H9 (cell line): ENCODE measurements at regions not wholly inside any gene's neighbourhood (a gene's known extent, or its start where the extent isn't known, plus 50 kb on each side); places are given as distances from the start of the nearest gene placed in this dataset.

Source experiments
- DNase-seq: peaks from one replicate; pipeline ENCODE4 v3.0.0-alpha.2; 2017
- H2AFZ ChIP-seq: one replicate; pipeline ENCODE4 v1.6.1; 2013; ENCODE audit warnings: mild to moderate bottlenecking, low read length, control low read depth, moderate library complexity
- H2AK5ac ChIP-seq: 2 replicates; pipeline ENCODE4 v1.6.1; 2013; ENCODE audit warnings: low read length, control low read depth, mixed read lengths; ENCODE audit not compliant: insufficient read length
- H2BK120ac ChIP-seq: one replicate; pipeline ENCODE4 v1.6.1; 2013; ENCODE audit warnings: low read depth, mild to moderate bottlenecking, low read length, control low read depth, inconsistent platforms; ENCODE audit not compliant: poor library complexity, severe bottlenecking
- H2BK12ac ChIP-seq: 2 replicates; pipeline ENCODE4 v1.6.1; 2013; ENCODE audit warnings: low read length, control low read depth, mixed read lengths, low read depth; ENCODE audit not compliant: insufficient read length
- H2BK15ac ChIP-seq: 2 replicates; pipeline ENCODE4 v1.6.1; 2013; ENCODE audit warnings: low read depth, low read length, control low read depth
- H2BK20ac ChIP-seq: one replicate; pipeline ENCODE4 v1.6.1; 2013; ENCODE audit warnings: low read depth, mild to moderate bottlenecking, low read length, control low read depth, inconsistent platforms; ENCODE audit not compliant: poor library complexity, severe bottlenecking
- H2BK5ac ChIP-seq: 2 replicates; pipeline ENCODE4 v1.6.1; 2013; ENCODE audit warnings: low read length, control low read depth, mixed read lengths; ENCODE audit not compliant: insufficient read length
- H3K14ac ChIP-seq: 2 replicates; pipeline ENCODE4 v1.6.1; 2013; ENCODE audit warnings: low read length, control low read depth; ENCODE audit not compliant: insufficient read depth
- H3K18ac ChIP-seq: 2 replicates; pipeline ENCODE4 v1.6.1; 2013; ENCODE audit warnings: low read depth, mild to moderate bottlenecking, mixed read lengths, low read length, control low read depth; ENCODE audit not compliant: insufficient read length
- H3K23ac ChIP-seq: 2 replicates; pipeline ENCODE4 v1.6.1; 2013; ENCODE audit warnings: low read length, control low read depth, mixed read lengths, low read depth; ENCODE audit not compliant: insufficient read length
- H3K23me2 ChIP-seq: 2 replicates; pipeline ENCODE4 v1.6.1; 2013; ENCODE audit warnings: low read depth, mild to moderate bottlenecking, mixed read lengths, low read length, control low read depth; ENCODE audit not compliant: insufficient read length, poor library complexity, severe bottlenecking
- H3K27ac ChIP-seq: 2 replicates; pipeline ENCODE4 v1.5.1; 2013; ENCODE audit warnings: low read length, control low read depth, mixed read lengths, low read depth; ENCODE audit not compliant: insufficient read length
- H3K27me3 ChIP-seq: 2 replicates; pipeline ENCODE4 v1.6.1; 2013; ENCODE audit warnings: low read length, control low read depth, inconsistent platforms; ENCODE audit not compliant: insufficient read depth
- H3K4ac ChIP-seq: 2 replicates; pipeline ENCODE4 v1.6.1; 2013; ENCODE audit warnings: low read depth, mild to moderate bottlenecking, control low read depth, inconsistent platforms, low read length, moderate library complexity
- H3K4me1 ChIP-seq: 2 replicates; pipeline ENCODE4 v1.6.1; 2013; ENCODE audit warnings: low read length, control low read depth, inconsistent platforms; ENCODE audit not compliant: insufficient read depth
- H3K4me2 ChIP-seq: 2 replicates; pipeline ENCODE4 v1.6.1; 2013; ENCODE audit warnings: low read length, control low read depth, mixed read lengths; ENCODE audit not compliant: insufficient read length, insufficient read depth
- H3K56ac ChIP-seq: 2 replicates; pipeline ENCODE4 v1.6.1; 2013; ENCODE audit warnings: low read depth, mild to moderate bottlenecking, mixed read lengths, low read length, control low read depth; ENCODE audit not compliant: insufficient read length
- H3K79me1 ChIP-seq: 2 replicates; pipeline ENCODE4 v1.6.1; 2013; ENCODE audit warnings: low read depth, mild to moderate bottlenecking, moderate library complexity, low read length, control low read depth, inconsistent platforms; ENCODE audit not compliant: insufficient read depth, poor library complexity, severe bottlenecking
- H3K79me2 ChIP-seq: 2 replicates; pipeline ENCODE4 v1.6.1; 2013; ENCODE audit warnings: low read length, control low read depth, inconsistent platforms; ENCODE audit not compliant: insufficient read depth
- H3K9ac ChIP-seq: 2 replicates; pipeline ENCODE4 v1.6.1; 2013; ENCODE audit warnings: low read length, control low read depth, mixed read lengths; ENCODE audit not compliant: insufficient read length; ENCODE audit errors: extremely low read depth
- H3K9me3 ChIP-seq: one replicate; pipeline ENCODE4 v1.6.1; 2013; ENCODE audit warnings: low read depth, low read length, inconsistent platforms; ENCODE audit not compliant: control insufficient read depth
- H3T11ph ChIP-seq: one replicate; pipeline ENCODE4 v1.6.1; 2013; ENCODE audit warnings: mild to moderate bottlenecking, low read length, control low read depth, inconsistent platforms
- H4K20me1 ChIP-seq: one replicate; pipeline ENCODE4 v1.6.1; 2013; ENCODE audit not compliant: control insufficient read depth, insufficient read length, insufficient read depth
- H4K5ac ChIP-seq: 2 replicates; pipeline ENCODE4 v1.6.1; 2013; ENCODE audit warnings: low read depth, mild to moderate bottlenecking, mixed read lengths, low read length, control low read depth; ENCODE audit not compliant: insufficient read length
- H4K8ac ChIP-seq: replicated peaks from 2 replicates; pipeline ENCODE4 v1.6.1; 2013; ENCODE audit warnings: low read length, control low read depth, mixed read lengths, low read depth; ENCODE audit not compliant: insufficient read length
- H4K91ac ChIP-seq: 2 replicates; pipeline ENCODE4 v1.6.1; 2013; ENCODE audit warnings: low read depth, mild to moderate bottlenecking, moderate library complexity, mixed read lengths, low read length, control low read depth; ENCODE audit not compliant: insufficient read length
- H3K27ac Mint-ChIP-seq, 3 experiments: 2 replicates in 2 of 3; 3 replicates in 1 of 3; pipeline ENCODE4 v1.8.0; 2020 to 2021; ENCODE audit warnings: mixed read lengths in 3 of 3, mild to moderate bottlenecking in 1 of 3, moderate library complexity in 1 of 3
- H3K27me3 Mint-ChIP-seq: 2 replicates; pipeline ENCODE4 v1.8.0; 2021; ENCODE audit warnings: low read depth, mild to moderate bottlenecking, moderate library complexity, mixed read lengths
- H3K36me3 Mint-ChIP-seq, 3 experiments: 2 replicates in 2 of 3; 3 replicates in 1 of 3; pipeline ENCODE4 v1.8.0; 2020 to 2021; ENCODE audit warnings: low read depth in 3 of 3, mixed read lengths in 3 of 3; ENCODE audit not compliant: insufficient read depth in 1 of 3
- H3K4me1 Mint-ChIP-seq, 2 experiments: 2 replicates each; pipeline ENCODE4 v1.8.0; 2020; ENCODE audit warnings: mixed read lengths in 2 of 2
- H3K4me3 Mint-ChIP-seq, 2 experiments: 2 replicates in 1 of 2; 3 replicates in 1 of 2; pipeline ENCODE4 v1.8.0; 2020 to 2021; ENCODE audit warnings: mild to moderate bottlenecking in 2 of 2, mixed read lengths in 2 of 2, moderate library complexity in 1 of 2
- H3K9me3 Mint-ChIP-seq, 2 experiments: 2 replicates in 1 of 2; 3 replicates in 1 of 2; pipeline ENCODE4 v1.8.0; 2020; ENCODE audit warnings: mild to moderate bottlenecking in 2 of 2, mixed read lengths in 2 of 2, moderate library complexity in 1 of 2
- CTCF ChIP-seq: fragments of 200-600 bp; sonication (generic); conservative IDR thresholded peaks from 3 replicates; pipeline ENCODE4 v1.8.0; 2021; ENCODE audit warnings: antibody characterized with exemption, mild to moderate bottlenecking
- WGBS: extraction: QIAGEN DNeasy Blood & Tissue Kit; methylation state at CpG from one replicate; pipeline ENCODE4 v1.1.7; 2013; ENCODE audit warnings: missing lambda C conversion rate, low lambda C conversion rate, mixed read lengths; ENCODE audit not compliant: insufficient read length; ENCODE audit errors: extremely low coverage; 5-methylcytosine and 5-hydroxymethylcytosine counted together

GRCh38 chr9:124122321-124122720 lies 110.8 kb downstream of the LHX2 start:
- H2BK5ac ChIP-seq = no peak overlapping the region
- no peaks in the 10 kb centered on the region for H3K23me2 ChIP-seq
- no peak overlapping the region for H4K91ac ChIP-seq
- no peak overlapping the region for H2AFZ ChIP-seq
- H3K4ac ChIP-seq = no peak overlapping the region
- no peak overlapping the region for H2BK12ac ChIP-seq
- no peak overlapping the region for H3K4me2 ChIP-seq
- no peaks in the 10 kb centered on the region for H3K9me3 ChIP-seq
- Mint-ChIP-seq H3K4me3 (no peak overlapping the region), H3K27me3 (peaks cover 14% of the 10 kb centered on the region), H3K4me1 (peaks cover 14 to 19% of the 10 kb centered on the region in 2 experiments), H3K36me3 (no peaks in the 10 kb centered on the region), H3K9me3 (no peaks in the 10 kb centered on the region; a peak in 2 of 5 replicates), H3K27ac (no peak overlapping the region)
- no peak overlapping the region for H3K27ac ChIP-seq
- no peaks in the 10 kb centered on the region for H3K79me2 ChIP-seq
- H2AK5ac ChIP-seq = no peak overlapping the region
- H4K20me1 ChIP-seq = no peaks in the 10 kb centered on the region
- no peaks in the 10 kb centered on the region for H3K4me1 ChIP-seq
- H3K27me3 ChIP-seq = no peaks in the 10 kb centered on the region
- no peak for TF ChIP-seq CTCF
- H3K14ac ChIP-seq = no peak overlapping the region
- no peak overlapping the region for H2BK15ac ChIP-seq
- no peak overlapping the region for H3K56ac ChIP-seq
- no peak overlapping the region for H3K9ac ChIP-seq
- no CpG with 5 or more reads among the region's 1 CpG for WGBS
- no peak overlapping the region for H3K18ac ChIP-seq
- no peak overlapping the region for H3K23ac ChIP-seq
- H2BK120ac ChIP-seq = no peak overlapping the region
- H4K5ac ChIP-seq = no peak overlapping the region
- H3K79me1 ChIP-seq = no peaks in the 10 kb centered on the region
- no peak overlapping the region for H4K8ac ChIP-seq
- no peak for DNase-seq
- H2BK20ac ChIP-seq = no peak overlapping the region
- no peak overlapping the region for H3T11ph ChIP-seq
